Fibroblast of skin of scalp (primary cell): ENCODE measurements at regions not wholly inside any gene's neighbourhood (a gene's known extent, or its start where the extent isn't known, plus 50 kb on each side); places are given as distances from the start of the nearest gene placed in this dataset.
A peak's percentile ranks its signal among the peaks of the same experiment; 100 is the strongest.
"Not testable (repeated sequence)": the region's sequence is repeated elsewhere in the genome, so short reads cannot be mapped to it uniquely, and the experiment has no call there.

Source experiments
- DNase-seq: peaks from one replicate; pipeline ENCODE4 v3.0.0-alpha.2; 2013

- not testable (repeated sequence) for DNase-seq
These were observed 182.1 kb downstream of the SPDYE17 start for GRCh38 chr7:76849887-76850563.

- not testable (repeated sequence) for DNase-seq
These were observed 192.3 kb downstream of the SPDYE17 start for GRCh38 chr7:76839879-76840278.

GRCh38 chr7:76839214-76839613 lies 192.9 kb downstream of the SPDYE17 start:
- not testable (repeated sequence) for DNase-seq

- not testable (repeated sequence) for DNase-seq
These were observed 193.8 kb downstream of the SPDYE17 start for GRCh38 chr7:76838357-76838756.

- DNase-seq: not testable (repeated sequence)
These were observed 202.2 kb upstream of the POMZP3 start for GRCh38 chr7:76829233-76829632.

- not testable (repeated sequence) for DNase-seq
These were observed 199.1 kb upstream of the POMZP3 start for GRCh38 chr7:76826181-76826580.

- not testable (repeated sequence) for DNase-seq
These were observed 182.8 kb upstream of the POMZP3 start for GRCh38 chr7:76809856-76810255.

GRCh38 chr7:76807588-76808100 lies 180.6 kb upstream of the POMZP3 start:
- DNase-seq: not testable (repeated sequence)

- not testable (repeated sequence) for DNase-seq
These were observed 179.4 kb upstream of the POMZP3 start for GRCh38 chr7:76806460-76806859.

- DNase-seq: peak; percentile 11
These were observed 178.9 kb upstream of the POMZP3 start for GRCh38 chr7:76806010-76806409.

GRCh38 chr7:76805262-76805661 lies 178.2 kb upstream of the POMZP3 start:
- DNase-seq: not testable (repeated sequence)

GRCh38 chr7:76797639-76798038 lies 170.6 kb upstream of the POMZP3 start:
- peak; percentile 4 for DNase-seq

- not testable (repeated sequence) for DNase-seq
These were observed 153.6 kb upstream of the POMZP3 start for GRCh38 chr7:76780693-76781092.

GRCh38 chr7:76774279-76774678 lies 147.2 kb upstream of the POMZP3 start:
- not testable (repeated sequence) for DNase-seq

- DNase-seq: not testable (repeated sequence)
These were observed 144.9 kb upstream of the POMZP3 start for GRCh38 chr7:76771980-76772379.

GRCh38 chr7:76763977-76764376 lies 136.9 kb upstream of the POMZP3 start:
- not testable (repeated sequence) for DNase-seq

GRCh38 chr7:76760546-76761220 lies 133.6 kb upstream of the POMZP3 start:
- DNase-seq: peak; percentile 3

- not testable (repeated sequence) for DNase-seq
These were observed 112.5 kb upstream of the POMZP3 start for GRCh38 chr7:76739538-76739937.

- DNase-seq: not testable (repeated sequence)
These were observed 109.6 kb upstream of the POMZP3 start for GRCh38 chr7:76736724-76737123.

- not testable (repeated sequence) for DNase-seq
These were observed 109.0 kb upstream of the POMZP3 start for GRCh38 chr7:76736091-76736490.

- not testable (repeated sequence) for DNase-seq
These were observed 108.6 kb upstream of the POMZP3 start for GRCh38 chr7:76735668-76736067.

GRCh38 chr7:76728571-76728974 lies 101.5 kb upstream of the POMZP3 start:
- not testable (repeated sequence) for DNase-seq

- DNase-seq: not testable (repeated sequence)
These were observed 96.8 kb upstream of the POMZP3 start for GRCh38 chr7:76723928-76724327.

- not testable (repeated sequence) for DNase-seq
These were observed 89.5 kb upstream of the POMZP3 start for GRCh38 chr7:76716551-76716950.
